Stimulated activated CD4-positive, alpha-beta T cell treated with anti-CD3 and anti-CD28 coated beads, Interleukin-4, amount 100 ng/mL, for 4 hours (primary cell): ENCODE measurements at regions not wholly inside any gene's neighbourhood (a gene's known extent, or its start where the extent isn't known, plus 50 kb on each side); places are given as distances from the start of the nearest gene placed in this dataset.
"Not testable (repeated sequence)": the region's sequence is repeated elsewhere in the genome, so short reads cannot be mapped to it uniquely, and the experiment has no call there.

Experiments used
- DNase-seq, 2 experiments: peaks; one replicate each; pipeline ENCODE4 v3.0.0-alpha.2; 2020

DNA sequence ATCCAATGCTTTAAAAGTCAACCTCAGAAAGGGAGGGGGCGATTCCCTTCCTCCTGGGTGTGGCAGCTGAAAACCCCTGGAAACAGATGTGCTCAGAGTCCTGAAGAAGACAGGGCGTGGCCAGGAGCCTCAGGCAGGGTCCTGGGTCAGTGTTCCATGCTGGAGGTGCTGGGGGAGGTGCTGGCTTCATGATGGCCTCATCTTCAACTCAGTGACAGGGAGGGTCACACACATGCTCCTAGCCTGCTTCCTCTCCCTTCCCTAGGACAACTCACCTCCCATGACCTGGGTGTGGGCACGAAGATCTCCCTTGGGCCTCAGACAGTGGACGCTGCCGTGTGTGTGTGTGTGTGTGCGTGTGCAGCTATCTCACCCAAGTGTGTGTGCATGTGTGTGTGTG is 245.6 kb upstream of the B3GAT1 start:
- no peak for DNase-seq

DNA sequence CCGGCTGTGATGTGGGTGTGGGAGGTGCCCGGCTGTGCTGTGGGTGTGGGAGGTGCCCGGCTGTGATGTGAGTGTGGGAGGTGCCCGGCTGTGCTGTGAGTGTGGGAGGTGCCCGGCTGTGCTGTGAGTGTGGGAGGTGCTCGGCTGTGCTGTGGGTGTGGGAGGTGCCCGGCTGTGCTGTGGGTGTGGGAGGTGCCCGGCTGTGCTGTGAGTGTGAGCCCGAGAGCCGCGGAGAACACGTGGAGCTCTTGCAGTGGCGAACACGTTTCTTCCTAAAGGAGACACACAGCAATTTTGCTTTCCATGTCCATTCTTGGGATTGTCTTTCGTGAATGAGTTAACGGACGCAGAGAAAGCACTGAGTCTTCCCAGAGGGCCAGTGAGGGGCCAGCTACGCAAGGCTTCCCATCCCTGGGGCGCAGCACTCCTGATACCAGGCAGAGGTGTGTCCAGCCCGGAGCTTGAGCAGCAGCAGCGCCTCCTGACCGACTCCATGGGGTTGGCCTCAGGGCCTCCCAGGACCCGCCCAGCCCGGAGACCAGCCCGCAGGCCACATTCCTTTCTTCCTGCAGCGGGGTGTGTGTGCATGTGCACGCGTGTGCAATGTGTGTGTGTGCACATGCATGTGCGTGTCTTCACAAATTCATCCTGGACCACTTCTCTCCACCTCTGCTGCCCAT is 245.0 kb upstream of the B3GAT1 start:
- no peak for DNase-seq

DNA sequence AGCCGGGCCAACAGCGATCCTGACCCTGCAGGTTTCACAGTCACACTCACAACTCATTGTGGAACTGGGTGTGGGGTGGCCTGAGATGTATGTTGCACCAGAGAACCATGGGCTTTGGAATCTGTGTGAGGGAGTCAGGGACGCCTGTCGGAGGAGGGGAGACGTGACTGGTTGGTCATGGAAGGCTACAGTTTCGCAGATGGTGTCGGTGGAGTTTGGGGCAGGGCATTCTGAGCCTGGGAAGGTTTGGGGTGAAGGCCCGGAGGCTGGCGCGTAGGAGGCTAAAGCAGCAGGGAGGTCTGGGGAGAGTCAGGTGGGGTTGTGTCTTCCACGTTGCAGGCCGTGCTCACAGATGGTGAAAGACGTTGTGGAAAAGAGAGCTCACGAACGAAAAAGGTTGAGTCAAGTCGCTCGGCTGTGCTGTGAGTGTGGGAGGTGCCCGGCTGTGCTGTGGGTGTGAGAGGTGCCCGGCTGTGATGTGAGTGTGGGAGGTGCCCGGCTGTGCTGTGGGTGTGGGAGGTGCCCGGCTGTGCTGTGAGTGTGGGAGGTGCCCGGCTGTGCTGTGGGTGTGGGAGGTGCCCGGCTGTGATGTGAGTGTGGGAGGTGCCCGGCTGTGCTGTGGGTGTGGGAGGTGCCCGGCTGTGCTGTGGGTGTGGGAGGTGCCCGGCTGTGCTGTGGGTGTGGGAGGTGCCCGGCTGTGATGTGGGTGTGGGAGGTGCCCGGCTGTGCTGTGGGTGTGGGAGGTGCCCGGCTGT is 244.2 kb upstream of the B3GAT1 start:
- not testable (repeated sequence) for DNase-seq

DNA sequence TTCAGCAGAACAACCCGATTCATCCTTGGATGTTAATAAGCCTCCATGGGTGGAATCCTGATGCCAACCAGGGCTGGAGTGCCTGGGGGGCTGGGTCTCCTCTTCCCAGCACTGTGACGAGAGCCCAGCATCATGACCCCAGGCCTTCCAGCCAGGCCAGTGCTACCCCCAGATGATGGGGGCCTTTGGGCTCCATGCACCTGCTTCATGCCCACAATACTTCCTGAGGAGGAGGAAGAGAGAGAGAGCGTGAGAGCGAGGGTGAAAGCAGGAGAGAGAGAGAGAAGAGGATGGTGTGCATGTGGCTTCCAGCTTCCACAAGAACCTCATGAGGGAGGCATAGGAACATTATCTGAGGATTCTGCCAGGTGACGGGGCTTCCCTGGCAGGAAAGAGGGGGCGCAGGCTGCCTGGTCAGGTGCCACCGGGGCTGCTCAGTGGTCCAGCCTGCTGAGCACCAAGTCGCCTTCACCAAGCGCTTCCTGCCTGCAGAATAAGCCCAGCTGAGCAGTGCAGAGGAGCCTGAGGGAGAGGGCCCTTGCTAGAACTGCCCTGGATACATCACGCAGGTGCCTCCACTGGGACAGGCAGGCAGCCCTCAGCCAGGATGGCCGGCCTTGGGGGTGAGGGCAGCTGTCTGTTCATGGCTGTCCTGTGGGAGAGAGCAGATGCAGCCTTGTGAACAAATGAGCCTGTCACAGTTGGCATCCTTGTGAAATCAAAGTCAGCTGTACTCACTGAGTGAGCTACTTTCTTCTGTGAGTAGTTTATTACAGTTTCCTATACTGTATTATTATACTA is 243.3 kb upstream of the B3GAT1 start:
- DNase-seq, result no peak

DNA sequence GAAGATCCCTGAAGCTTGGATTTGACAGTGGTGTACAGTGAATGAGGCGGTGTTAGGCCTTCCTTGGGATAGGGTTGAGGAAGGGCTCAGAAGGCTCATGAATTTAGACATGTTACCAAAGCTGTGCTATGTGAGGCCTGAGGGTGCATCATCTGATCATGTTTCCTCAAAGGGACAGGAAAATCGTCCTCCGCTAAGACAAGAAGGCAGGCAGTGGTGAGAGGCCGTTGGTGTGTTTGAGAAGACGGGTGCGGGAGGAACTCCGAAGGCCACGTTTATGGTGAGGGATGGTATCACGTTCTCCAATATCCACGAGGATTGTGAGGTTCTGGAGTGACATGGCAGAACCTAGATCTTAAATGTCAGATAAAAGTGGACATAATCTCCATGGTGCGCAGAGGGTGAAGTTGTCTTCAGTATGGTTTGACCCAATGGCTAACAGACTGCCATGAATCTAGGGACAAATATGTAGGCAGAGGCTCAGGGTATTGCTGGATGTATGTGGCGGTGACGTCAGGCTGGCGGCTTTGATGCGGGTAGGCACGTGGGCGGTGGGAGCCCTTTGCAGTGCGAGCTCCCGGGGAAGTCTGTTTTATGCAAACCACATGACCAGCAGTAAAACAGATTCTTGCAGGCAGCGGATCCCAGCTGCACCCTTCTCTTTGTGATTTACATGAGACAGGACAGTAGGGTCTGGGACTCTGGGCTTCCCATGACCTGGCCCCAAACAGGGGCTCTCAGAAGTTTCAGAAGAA is 242.3 kb upstream of the B3GAT1 start:
- peak; percentile 13 to 19 for DNase-seq

DNA sequence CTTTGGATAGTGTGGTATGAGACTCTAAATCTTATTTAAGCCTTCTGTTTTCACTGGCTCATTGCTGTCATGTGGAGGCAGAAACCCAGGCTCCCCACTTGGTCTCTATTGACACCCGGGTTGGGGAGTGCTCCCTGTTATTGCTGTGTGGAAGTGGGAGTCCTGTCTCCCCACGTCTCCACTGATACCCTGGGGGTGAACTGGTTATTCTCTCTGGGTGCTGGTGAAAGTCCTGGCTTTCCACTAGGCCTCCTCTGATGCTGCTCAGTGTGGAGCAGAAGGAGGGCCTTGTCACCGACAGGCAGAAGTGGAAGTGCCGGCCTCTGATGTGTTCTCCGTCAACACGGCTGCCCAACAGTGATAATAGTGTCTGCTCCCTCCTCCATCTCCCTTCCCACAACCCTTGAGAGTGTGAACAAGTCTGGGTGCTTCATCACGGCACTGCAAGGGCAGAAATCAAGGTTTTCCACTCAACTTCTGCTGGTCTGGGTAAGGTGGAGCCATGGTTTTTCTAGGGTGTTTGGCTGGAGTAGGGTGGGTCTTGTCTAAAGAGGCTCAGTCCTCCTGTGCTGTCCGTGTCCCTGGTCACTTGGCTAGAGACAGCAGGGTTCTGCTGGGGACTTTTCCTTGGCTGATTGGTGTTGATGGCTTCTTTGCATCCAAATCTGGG is 240.7 kb upstream of the B3GAT1 start:
- no peak for DNase-seq

DNA sequence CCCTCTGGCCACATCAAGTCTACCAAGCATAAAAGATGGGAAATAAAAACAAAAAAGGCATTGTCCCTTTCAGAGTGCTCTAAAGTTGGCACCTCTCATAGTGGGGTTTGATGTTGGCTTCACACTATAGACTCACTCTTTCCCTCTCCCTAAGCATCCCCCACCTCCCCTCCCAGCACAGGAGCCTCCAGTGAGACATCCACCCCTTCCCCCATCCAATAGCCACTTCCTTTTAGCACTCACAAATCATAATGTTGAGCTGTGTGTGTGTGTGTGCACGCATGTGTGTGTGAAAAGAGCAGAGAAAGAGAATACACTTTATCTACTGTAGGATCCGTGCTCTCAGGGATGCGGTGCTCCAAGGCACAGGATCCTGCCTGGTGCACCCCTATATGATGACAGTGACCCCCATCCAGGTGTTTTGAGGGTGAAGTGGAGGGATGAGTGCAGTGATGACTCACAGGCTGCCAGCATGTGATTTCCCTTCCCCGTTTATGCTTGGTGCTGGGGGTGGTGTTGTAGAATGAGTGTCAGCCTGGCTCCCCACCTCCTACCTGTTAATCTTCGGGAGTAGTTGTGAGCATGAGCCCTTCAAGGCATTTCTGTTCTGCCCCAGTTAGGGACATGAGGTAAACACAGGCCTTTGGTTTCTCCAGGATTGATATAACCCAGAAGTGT is 235.2 kb upstream of the B3GAT1 start:
- no peak for DNase-seq

DNA sequence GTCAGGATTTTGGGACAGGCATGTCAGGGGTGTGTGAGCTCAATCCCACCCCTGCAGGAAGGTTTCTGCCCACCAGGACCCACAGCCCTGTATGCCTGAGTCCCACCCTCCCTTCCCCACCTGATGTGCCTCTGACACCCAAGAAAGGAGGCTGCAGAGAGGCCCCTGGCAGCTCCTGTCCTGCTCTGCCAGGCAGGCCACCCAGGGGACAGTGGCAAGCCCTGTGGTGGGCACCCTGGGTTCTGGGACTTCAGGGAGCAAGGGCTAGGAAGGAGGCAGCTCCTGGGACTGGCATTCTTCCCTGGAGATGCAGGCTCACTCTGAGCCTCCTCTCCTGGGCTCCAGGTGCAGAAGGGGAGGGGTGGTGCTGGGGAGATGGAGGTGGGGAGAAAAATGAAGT is 234.5 kb upstream of the B3GAT1 start:
- no peak for DNase-seq

DNA sequence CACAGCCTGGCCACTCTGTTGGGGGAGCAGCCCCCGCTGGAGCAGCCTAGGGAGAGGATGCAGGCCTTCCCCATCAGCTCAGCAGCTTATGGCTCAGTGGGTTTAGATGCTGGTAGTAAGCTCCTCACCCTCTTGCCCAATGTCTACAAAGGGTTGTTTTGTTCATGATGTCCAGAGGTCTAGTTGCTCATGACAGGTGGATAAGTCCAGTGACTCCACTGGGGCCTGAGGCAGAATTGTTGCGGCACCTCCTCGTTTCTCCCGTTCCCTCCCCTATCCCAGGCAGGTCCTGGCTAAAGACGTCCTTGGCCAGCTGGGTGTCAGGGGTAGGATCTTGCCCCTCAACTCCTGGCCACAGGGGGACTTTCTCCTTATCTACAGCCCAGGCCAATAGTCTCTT is 233.5 kb upstream of the B3GAT1 start:
- DNase-seq, result no peak

DNA sequence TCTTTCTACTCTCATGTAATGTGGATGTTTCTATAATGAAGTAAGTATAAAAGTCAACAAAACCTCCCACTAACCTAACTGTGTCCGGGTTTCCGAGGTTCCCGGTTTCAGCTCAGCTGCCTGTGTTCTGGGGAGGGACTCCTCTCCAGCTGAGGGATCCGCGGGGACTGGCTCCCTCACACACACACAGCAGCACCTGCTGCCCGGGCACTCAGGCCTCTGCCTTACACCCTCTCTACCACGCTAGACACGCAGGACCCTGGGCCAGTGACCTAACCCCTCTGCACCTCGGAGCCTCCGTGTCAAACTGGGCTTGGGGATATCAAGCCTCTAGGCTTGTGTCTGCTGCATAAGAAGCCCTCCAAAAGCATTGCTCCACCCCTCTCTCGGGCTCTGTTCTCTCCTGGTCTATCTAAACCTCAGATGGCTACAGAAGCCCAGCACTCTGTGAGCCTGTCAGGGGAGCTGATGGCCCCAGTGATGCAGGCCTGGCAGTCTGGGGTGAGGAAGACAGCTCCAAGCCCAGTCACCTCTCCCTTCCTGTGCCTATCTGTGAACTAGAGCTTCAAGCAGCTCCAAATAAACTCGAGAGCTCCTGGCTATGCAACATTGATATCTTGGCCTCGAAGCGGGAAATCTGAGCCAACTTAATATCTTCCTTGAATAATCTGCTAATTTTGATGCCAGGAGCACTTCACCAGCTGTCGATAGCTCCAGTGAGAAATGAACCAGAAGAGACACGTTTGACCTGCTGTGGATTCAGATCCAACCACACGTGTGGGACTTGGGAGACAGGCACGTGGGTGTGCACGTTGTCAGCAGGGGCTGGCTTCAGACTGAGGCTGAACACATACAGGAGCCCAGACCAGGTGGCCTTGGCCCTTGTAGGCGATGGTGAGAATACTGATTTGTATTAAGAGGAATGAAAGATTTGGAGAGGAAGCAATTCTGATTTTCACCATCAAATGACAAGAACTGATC is 232.7 kb upstream of the B3GAT1 start:
- no peak for DNase-seq

DNA sequence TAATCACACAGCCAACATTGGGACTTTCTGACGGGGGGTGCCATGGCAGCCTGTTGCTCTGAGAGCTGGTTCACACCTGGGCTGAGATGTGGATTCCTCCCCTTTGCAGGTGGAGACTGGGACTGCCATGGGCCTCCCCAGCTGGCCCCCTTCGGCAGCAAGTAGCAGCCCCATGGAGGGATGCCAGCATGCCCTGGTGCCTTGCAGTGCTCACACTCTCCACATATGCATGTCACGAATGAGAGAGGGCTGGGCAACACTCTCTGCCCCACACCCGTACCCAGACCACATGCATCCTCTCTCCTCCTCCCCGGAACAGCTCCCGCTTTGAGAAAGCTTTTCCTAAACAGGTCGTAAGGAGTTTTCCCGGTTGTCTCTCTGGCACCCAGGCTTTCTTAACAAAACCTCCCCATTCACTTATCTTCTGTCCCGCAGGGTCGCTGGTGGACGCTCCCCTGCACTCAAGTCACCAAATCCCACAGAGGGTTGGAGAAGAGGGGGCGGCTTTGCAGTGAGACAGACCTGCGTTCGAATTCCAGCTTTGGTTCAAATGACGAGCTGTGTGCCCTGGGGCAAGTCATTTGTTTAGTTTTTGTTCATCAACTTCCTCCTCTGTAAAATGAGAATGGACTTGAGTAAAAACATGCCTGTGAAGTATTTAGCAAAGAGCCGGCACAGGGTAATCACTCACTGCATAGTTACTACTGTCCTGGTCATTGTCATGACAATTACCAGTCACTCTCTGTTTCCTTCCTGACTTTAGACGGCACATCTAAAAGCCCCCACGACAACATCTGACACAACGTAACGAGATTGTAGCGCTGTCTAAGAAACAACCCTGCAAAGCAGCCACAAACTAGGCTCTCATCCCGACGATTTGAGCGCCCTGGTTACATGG is 231.3 kb upstream of the B3GAT1 start:
- no peak for DNase-seq

DNA sequence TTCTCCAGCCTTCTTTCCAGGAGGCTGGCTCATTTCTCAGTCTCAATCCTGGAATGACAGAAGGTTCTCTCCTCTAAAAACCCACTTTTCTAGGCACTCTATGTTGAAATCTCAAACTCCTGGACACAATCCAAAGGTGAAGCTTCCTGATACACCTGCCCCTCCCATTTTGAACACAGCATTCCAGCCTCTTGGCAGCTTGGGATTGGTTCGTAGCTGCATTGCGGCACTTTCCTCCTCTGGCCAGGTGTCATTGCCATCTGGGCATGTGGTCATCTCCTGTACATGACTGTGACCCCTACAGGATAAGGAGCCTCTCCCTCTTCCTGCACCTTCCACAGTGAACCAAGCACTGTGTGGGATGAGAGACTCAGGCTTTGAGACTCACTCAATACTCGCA is 230.2 kb upstream of the B3GAT1 start:
- DNase-seq, result no peak

DNA sequence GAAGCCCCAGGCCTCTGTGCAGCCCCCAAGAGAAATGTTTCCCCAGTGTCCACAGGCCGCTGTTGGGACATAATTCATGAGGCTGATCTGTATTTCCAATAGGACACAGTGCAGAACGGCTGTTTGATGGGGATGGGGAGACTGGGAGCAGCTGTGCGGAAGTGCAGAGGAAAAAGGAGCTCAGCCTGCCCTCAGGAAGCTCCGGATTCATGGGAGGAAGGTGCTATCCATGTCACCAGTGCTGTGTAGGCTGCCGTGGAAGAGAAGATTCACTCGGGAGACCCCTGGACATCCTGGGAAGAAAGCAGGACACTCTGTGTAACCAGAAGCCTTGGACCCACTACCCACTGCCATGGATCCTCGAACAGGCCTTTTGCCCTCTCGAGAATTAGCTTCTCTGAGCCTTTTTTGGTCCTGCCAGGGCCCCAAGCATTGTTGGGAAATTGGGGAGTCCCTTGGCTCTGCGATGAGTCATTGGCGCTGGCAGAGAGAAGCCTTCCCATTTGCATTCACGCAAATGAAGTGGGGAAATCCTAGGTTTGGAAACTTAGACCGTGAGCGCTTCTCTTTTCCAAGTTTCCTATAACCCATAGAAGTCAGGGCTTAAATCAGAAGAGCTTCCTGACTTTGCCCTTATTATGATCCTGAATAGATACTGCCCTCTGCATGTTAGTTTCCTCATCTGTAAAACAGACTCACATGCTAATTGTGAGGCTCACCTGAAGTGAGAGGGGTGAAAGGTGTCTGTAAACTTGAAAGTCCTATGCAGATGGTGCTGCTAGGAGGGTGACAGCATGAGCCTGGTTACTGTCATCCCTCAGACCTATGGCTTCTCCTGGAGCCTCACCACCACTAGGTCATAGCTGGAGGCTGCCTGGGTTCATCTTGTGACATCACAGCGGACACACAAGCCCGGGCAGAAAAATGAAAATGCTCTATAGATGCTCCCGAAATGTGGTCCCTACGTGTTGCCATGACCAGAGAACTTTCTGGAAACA is 229.2 kb upstream of the B3GAT1 start:
- no peak for DNase-seq

DNA sequence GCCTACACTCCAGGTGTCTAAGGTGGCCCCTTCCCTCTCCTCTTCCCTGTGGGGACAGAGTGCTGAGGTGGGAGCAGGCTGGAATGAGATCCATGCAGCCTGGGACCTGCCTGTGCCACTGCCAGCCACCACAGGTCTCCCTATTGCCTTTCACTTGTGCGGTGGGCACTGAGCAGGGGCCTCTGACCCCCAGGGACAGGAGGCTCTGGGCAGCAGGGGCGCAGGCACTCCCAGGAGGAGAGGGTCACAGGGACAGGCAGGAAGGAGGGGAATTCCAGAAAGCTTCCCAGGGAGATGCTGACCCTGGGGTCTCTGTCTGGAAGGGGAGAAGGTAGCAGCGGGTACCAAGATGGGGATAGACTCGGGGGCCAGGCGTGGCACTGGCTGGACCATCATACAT is 228.5 kb upstream of the B3GAT1 start:
- DNase-seq, result no peak

DNA sequence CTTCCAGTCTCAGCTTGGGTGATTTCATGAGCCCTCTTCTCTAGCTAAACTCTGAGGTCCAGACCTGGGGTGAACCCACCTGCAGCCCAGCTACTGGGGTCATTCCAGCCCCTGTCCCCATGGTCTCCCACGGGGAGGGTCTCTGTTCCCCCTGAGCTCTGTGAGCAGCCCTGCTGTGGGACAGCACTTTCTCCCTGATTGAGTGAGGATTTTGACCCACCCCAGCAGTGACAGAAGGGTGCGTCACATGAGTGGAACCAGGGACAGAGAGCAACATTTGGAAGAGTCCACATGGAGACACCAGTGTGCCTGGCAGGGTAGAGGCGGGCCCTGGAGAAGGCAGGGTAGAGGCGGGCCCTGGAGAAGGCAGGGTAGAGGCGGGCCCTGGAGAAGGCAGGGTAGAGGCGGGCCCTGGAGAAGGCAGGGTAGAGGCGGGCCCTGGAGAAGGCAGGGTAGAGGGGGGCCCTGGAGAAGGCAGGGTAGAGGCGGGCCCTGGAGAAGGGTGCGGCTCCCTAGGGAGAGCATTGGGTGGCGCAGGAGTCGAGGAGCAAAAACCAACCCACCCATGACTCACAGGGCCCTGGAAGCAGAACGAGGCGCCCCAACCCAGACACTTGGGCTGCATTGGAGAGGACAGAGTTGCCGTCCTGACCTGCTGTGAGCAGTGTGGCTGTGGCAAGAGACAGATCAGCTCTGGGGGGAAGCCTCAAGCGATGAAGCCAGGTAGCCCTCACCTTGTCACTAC is 227.7 kb upstream of the B3GAT1 start:
- no peak for DNase-seq

DNA sequence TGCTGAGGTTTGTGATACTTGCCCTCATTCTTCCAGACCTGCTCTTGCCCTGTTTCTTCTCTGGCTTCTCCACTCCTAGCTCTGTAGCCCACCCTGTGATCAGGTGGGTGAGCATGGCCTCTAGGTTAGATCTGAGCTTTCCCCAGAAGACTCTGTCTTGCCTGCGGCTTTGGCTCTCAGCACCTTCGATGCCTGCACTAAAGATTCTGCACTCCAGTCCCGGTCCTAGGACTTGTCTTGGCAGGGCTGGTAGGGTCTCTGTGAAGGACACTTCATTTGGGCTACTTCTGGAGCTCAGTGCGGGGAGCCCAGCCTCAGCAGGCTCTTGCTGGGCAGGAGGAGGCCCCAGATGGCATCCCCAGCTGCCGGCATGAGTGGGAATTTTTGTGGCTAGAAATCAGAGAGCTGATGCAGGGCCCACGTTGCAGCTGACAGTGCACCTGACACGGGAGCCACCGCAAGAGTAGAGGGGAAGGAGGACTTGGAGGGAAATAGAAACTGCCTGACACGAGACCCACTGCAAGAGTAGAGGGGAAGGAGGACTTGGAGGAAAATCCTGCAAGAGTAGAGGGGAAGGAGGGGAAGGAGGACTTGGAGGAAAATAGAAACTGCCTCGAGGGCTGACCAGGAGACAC is 226.9 kb upstream of the B3GAT1 start:
- no peak for DNase-seq
